ENCODE measurements at regions not wholly inside any gene's neighbourhood (a gene's known extent, or its start where the extent isn't known, plus 50 kb on each side); places are given as distances from the start of the nearest gene placed in this dataset.

DNA sequence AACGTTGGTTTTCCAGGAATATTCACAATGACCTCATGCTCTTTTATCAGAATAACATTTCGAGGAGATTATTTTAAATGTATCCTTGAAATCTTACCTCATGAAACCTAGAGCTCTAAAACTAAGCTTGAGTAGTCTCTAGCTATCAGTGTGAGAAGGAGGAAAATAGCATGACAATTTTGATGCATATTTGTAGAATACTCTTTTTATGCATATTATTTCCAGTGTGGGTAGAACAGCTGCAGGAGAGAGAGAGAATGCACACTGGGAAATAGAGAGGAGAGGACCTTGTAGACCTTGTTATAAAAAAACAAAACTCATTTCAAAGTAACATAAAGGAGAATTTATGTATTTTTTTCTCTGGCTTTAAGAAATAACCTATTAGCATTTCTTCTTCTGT, 71.1 kb upstream of the VGLL2 start:
- no peak for DNase-seq
- H3K36me3 ChIP-seq (replicated peaks in 1 of 2; ENCODE audit: control extremely low read depth in 1 of 2, control insufficient read depth in 1 of 2, extremely low read depth in 1 of 2, insufficient read depth in 2 of 2, low read length in 1 of 2), result no peaks in the 10 kb centered on the region
- WGBS (ENCODE audit: insufficient coverage), result no CpG with 5 or more reads among the region's 2 CpGs
- H3K27ac ChIP-seq (ENCODE audit: low read length in 2 of 2), result no peak overlapping the region
- no peaks in the 10 kb centered on the region for H3K4me1 ChIP-seq (ENCODE audit: control insufficient read depth in 2 of 2, insufficient read depth in 2 of 2, low read length in 2 of 2)
- no peak overlapping the region for H2AFZ ChIP-seq (ENCODE audit: insufficient read depth, low read depth, low read length, poor library complexity, severe bottlenecking)
- H3K9me3 ChIP-seq (ENCODE audit: control extremely low read depth in 1 of 3, control insufficient read depth in 2 of 3, insufficient read depth in 1 of 3, low read length in 2 of 3), result no peaks in the 10 kb centered on the region
- H3K4me3 Mint-ChIP-seq, result no peak overlapping the region
- H3K27ac Mint-ChIP-seq, result no peak overlapping the region
- CTCF ChIA-PET, result no interaction called here
- no peak overlapping the region for H3K9ac ChIP-seq (ENCODE audit: low read length)
- TF ChIP-seq EZH2 (IDR thresholded peaks at IDR 0.05; ENCODE audit: borderline replicate concordance, insufficient read depth, low read depth, low read length, poor library complexity, severe bottlenecking), result no peak
- no peak for TF ChIP-seq CTCF (IDR thresholded peaks at IDR 0.05)
- POLR2A ChIA-PET, result no interaction called here
- H3K79me2 ChIP-seq (ENCODE audit: control insufficient read depth, insufficient read depth, low read length), result no peaks in the 10 kb centered on the region
- no peaks in the 10 kb centered on the region for H3K27me3 Mint-ChIP-seq
- no peaks in the 10 kb centered on the region for H3K27me3 ChIP-seq (replicated peaks in 1 of 4; ENCODE audit: control extremely low read depth in 1 of 4, control insufficient read depth in 3 of 4, insufficient read depth in 4 of 4, low read length in 3 of 4)
- no peaks in the 10 kb centered on the region for H3K4me1 Mint-ChIP-seq
- intact Hi-C loops (cut with micrococcal nuclease), result no loop called here
- H3K9me3 Mint-ChIP-seq (ENCODE audit: insufficient read depth), result peaks cover 3% of the 10 kb centered on the region
- no peaks in the 10 kb centered on the region for H4K20me1 ChIP-seq (ENCODE audit: control insufficient read depth, insufficient read depth, low read length, poor library complexity, severe bottlenecking)
- no peak overlapping the region for H3K4me3 ChIP-seq (ENCODE audit: control extremely low read depth in 1 of 5, extremely low read depth in 1 of 5, insufficient read depth in 1 of 5, low read depth in 2 of 5, low read length in 4 of 5)
- H3K4me2 ChIP-seq (replicated peaks; ENCODE audit: low read depth, low read length, poor library complexity, severe bottlenecking), result no peak overlapping the region
- no peak for ATAC-seq (ENCODE audit: low read depth)

DNA sequence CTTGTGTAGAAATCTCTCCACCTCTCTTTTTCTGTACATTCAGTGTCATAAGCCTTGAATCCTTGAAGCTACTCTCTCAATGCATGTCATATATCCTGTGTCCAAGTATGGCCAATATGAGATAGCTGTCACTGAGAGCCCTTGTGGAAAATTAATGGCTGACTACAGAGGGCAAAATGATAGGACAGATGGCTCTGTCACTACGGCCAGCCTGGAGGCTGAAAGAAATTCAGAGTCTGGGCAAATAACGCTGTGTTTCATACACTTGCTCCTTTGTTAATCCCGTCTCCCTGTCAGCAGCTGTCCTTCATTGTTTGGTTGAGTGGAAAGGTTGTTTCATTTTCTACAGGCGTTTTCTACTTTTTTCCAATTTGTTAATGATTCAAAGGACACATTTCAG, 70.4 kb upstream of the VGLL2 start:
- DNase-seq, result no peak
- 83% methylated on average over 2 of the region's 4 CpGs for WGBS (ENCODE audit: insufficient coverage)
- ChIA-PET CTCF (no interaction called here), POLR2A (no interaction called here)
- Histone ChIP-seq H4K20me1 (ENCODE audit: control insufficient read depth, insufficient read depth, low read length, poor library complexity, severe bottlenecking) (no peaks in the 10 kb centered on the region), H2AFZ (ENCODE audit: insufficient read depth, low read depth, low read length, poor library complexity, severe bottlenecking) (no peak overlapping the region), H3K27ac (ENCODE audit: low read length in 2 of 2) (no peak overlapping the region), H3K79me2 (ENCODE audit: control insufficient read depth, insufficient read depth, low read length) (no peaks in the 10 kb centered on the region), H3K4me1 (ENCODE audit: control insufficient read depth in 2 of 2, insufficient read depth in 2 of 2, low read length in 2 of 2) (no peaks in the 10 kb centered on the region), H3K27me3 (replicated peaks in 1 of 4; ENCODE audit: control extremely low read depth in 1 of 4, control insufficient read depth in 3 of 4, insufficient read depth in 4 of 4, low read length in 3 of 4) (no peaks in the 10 kb centered on the region), H3K9ac (ENCODE audit: low read length) (no peak overlapping the region), H3K4me2 (replicated peaks; ENCODE audit: low read depth, low read length, poor library complexity, severe bottlenecking) (no peak overlapping the region), H3K9me3 (ENCODE audit: control extremely low read depth in 1 of 3, control insufficient read depth in 2 of 3, insufficient read depth in 1 of 3, low read length in 2 of 3) (no peaks in the 10 kb centered on the region), H3K4me3 (ENCODE audit: control extremely low read depth in 1 of 5, extremely low read depth in 1 of 5, insufficient read depth in 1 of 5, low read depth in 2 of 5, low read length in 4 of 5) (no peak overlapping the region), H3K36me3 (replicated peaks in 1 of 2; ENCODE audit: control extremely low read depth in 1 of 2, control insufficient read depth in 1 of 2, extremely low read depth in 1 of 2, insufficient read depth in 2 of 2, low read length in 1 of 2) (no peaks in the 10 kb centered on the region)
- TF ChIP-seq EZH2 (IDR thresholded peaks at IDR 0.05; ENCODE audit: borderline replicate concordance, insufficient read depth, low read depth, low read length, poor library complexity, severe bottlenecking), result no peak
- no peak for TF ChIP-seq CTCF (IDR thresholded peaks at IDR 0.05)
- no peak for ATAC-seq (ENCODE audit: low read depth)
- intact Hi-C loops (cut with micrococcal nuclease), result no loop called here
- H3K27ac Mint-ChIP-seq, result no peak overlapping the region
- H3K4me1 Mint-ChIP-seq, result no peaks in the 10 kb centered on the region
- H3K27me3 Mint-ChIP-seq, result no peaks in the 10 kb centered on the region
- H3K9me3 Mint-ChIP-seq (ENCODE audit: insufficient read depth), result peaks cover 3% of the 10 kb centered on the region
- H3K4me3 Mint-ChIP-seq, result no peak overlapping the region

Data from B cell (primary cell).